H1 (cell line): ENCODE measurements at regions not wholly inside any gene's neighbourhood (a gene's known extent, or its start where the extent isn't known, plus 50 kb on each side); places are given as distances from the start of the nearest gene placed in this dataset.

Experiments used
- EP300 ChIP-seq, 2 experiments: IDR thresholded peaks; 1 replicate in 1 of 2; 2 replicates in 1 of 2; pipeline ENCODE4 v1.6.1; 2011 to 2012; ENCODE audit warnings: low read depth in 2 of 2, low read length in 2 of 2, mild to moderate bottlenecking in 2 of 2, borderline replicate concordance in 1 of 2, inconsistent platforms in 1 of 2, moderate library complexity in 1 of 2
- POLR2A ChIP-seq, 2 experiments: IDR thresholded peaks; 1 replicate in 1 of 2; 2 replicates in 1 of 2; pipeline ENCODE4 v1.6.1; 2011; ENCODE audit warnings: low read depth in 2 of 2, low read length in 2 of 2, mild to moderate bottlenecking in 2 of 2; ENCODE audit errors: control extremely low read depth in 1 of 2
- TF ChIP-seq, protein P1 (sequence below): fragments of 300-600 bp; sonication (generic); IDR thresholded peaks from 2 replicates; pipeline ENCODE4 v1.7.1; 2012; ENCODE audit warnings: low read length, moderate library complexity, mild to moderate bottlenecking, inconsistent platforms; ENCODE audit not compliant: insufficient replicate concordance
- TF ChIP-seq, protein P2 (sequence below): IDR thresholded peaks from 2 replicates; pipeline ENCODE4 v1.6.1; 2011; ENCODE audit warnings: low read depth, mild to moderate bottlenecking, low read length; ENCODE audit not compliant: insufficient read depth

DNA sequence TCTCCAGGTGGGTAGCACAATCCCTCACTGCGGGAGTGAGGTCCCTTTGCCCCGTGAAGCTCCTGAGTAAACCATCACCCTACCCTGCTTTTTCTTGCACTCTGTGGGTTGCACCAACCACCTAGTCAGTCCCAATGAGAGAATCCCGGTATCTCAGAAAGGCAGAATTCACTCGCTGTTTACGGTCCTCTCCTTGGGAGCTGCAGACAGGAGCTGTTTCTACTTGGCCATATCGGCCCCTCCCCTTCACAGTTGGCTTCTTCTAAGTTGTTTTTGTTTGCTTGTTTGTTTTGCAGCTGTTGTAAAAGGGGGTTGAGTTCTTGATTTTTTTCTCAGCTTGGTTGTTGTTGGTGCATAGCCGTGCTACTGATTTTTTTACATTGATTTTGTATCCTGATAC is 237.0 kb upstream of the RASA1 start (continued):
- TF ChIP-seq, protein P1, sequence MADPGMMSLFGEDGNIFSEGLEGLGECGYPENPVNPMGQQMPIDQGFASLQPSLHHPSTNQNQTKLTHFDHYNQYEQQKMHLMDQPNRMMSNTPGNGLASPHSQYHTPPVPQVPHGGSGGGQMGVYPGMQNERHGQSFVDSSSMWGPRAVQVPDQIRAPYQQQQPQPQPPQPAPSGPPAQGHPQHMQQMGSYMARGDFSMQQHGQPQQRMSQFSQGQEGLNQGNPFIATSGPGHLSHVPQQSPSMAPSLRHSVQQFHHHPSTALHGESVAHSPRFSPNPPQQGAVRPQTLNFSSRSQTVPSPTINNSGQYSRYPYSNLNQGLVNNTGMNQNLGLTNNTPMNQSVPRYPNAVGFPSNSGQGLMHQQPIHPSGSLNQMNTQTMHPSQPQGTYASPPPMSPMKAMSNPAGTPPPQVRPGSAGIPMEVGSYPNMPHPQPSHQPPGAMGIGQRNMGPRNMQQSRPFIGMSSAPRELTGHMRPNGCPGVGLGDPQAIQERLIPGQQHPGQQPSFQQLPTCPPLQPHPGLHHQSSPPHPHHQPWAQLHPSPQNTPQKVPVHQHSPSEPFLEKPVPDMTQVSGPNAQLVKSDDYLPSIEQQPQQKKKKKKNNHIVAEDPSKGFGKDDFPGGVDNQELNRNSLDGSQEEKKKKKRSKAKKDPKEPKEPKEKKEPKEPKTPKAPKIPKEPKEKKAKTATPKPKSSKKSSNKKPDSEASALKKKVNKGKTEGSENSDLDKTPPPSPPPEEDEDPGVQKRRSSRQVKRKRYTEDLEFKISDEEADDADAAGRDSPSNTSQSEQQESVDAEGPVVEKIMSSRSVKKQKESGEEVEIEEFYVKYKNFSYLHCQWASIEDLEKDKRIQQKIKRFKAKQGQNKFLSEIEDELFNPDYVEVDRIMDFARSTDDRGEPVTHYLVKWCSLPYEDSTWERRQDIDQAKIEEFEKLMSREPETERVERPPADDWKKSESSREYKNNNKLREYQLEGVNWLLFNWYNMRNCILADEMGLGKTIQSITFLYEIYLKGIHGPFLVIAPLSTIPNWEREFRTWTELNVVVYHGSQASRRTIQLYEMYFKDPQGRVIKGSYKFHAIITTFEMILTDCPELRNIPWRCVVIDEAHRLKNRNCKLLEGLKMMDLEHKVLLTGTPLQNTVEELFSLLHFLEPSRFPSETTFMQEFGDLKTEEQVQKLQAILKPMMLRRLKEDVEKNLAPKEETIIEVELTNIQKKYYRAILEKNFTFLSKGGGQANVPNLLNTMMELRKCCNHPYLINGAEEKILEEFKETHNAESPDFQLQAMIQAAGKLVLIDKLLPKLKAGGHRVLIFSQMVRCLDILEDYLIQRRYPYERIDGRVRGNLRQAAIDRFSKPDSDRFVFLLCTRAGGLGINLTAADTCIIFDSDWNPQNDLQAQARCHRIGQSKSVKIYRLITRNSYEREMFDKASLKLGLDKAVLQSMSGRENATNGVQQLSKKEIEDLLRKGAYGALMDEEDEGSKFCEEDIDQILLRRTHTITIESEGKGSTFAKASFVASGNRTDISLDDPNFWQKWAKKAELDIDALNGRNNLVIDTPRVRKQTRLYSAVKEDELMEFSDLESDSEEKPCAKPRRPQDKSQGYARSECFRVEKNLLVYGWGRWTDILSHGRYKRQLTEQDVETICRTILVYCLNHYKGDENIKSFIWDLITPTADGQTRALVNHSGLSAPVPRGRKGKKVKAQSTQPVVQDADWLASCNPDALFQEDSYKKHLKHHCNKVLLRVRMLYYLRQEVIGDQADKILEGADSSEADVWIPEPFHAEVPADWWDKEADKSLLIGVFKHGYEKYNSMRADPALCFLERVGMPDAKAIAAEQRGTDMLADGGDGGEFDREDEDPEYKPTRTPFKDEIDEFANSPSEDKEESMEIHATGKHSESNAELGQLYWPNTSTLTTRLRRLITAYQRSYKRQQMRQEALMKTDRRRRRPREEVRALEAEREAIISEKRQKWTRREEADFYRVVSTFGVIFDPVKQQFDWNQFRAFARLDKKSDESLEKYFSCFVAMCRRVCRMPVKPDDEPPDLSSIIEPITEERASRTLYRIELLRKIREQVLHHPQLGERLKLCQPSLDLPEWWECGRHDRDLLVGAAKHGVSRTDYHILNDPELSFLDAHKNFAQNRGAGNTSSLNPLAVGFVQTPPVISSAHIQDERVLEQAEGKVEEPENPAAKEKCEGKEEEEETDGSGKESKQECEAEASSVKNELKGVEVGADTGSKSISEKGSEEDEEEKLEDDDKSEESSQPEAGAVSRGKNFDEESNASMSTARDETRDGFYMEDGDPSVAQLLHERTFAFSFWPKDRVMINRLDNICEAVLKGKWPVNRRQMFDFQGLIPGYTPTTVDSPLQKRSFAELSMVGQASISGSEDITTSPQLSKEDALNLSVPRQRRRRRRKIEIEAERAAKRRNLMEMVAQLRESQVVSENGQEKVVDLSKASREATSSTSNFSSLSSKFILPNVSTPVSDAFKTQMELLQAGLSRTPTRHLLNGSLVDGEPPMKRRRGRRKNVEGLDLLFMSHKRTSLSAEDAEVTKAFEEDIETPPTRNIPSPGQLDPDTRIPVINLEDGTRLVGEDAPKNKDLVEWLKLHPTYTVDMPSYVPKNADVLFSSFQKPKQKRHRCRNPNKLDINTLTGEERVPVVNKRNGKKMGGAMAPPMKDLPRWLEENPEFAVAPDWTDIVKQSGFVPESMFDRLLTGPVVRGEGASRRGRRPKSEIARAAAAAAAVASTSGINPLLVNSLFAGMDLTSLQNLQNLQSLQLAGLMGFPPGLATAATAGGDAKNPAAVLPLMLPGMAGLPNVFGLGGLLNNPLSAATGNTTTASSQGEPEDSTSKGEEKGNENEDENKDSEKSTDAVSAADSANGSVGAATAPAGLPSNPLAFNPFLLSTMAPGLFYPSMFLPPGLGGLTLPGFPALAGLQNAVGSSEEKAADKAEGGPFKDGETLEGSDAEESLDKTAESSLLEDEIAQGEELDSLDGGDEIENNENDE, result no peak
- TF ChIP-seq POLR2A (IDR thresholded peaks at IDR 0.05; ENCODE audit: control extremely low read depth in 1 of 2, low read depth in 2 of 2, low read length in 2 of 2) (no peak), EP300 (IDR thresholded peaks at IDR 0.05; ENCODE audit: borderline replicate concordance in 1 of 2, low read depth in 2 of 2, low read length in 2 of 2) (no peak)
- TF ChIP-seq, protein P2, sequence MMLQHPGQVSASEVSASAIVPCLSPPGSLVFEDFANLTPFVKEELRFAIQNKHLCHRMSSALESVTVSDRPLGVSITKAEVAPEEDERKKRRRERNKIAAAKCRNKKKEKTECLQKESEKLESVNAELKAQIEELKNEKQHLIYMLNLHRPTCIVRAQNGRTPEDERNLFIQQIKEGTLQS, result no peak
